ENCODE measurements at regions not wholly inside any gene's neighbourhood (a gene's known extent, or its start where the extent isn't known, plus 50 kb on each side); places are given as distances from the start of the nearest gene placed in this dataset.

DNA sequence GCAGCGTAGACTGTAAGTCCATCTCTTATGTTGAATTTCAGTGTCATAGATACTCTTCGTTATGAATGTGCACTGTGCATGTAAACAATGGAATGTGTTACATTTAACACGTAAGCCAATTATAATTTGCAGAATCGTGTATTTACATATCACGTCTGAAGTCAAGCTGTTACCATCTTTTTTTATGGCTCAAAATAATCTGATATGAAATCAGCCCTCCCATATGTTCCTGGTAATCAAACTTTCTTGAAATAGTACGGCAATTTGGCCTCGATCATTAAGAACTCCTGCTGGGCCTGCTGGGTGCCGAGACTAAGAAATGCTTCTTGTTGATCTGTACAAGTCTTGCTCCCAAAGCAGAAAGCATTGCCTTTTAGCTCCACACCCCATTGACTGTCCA is 89.6 kb upstream of the DOK5 start:
- TF ChIP-seq, protein P1, sequence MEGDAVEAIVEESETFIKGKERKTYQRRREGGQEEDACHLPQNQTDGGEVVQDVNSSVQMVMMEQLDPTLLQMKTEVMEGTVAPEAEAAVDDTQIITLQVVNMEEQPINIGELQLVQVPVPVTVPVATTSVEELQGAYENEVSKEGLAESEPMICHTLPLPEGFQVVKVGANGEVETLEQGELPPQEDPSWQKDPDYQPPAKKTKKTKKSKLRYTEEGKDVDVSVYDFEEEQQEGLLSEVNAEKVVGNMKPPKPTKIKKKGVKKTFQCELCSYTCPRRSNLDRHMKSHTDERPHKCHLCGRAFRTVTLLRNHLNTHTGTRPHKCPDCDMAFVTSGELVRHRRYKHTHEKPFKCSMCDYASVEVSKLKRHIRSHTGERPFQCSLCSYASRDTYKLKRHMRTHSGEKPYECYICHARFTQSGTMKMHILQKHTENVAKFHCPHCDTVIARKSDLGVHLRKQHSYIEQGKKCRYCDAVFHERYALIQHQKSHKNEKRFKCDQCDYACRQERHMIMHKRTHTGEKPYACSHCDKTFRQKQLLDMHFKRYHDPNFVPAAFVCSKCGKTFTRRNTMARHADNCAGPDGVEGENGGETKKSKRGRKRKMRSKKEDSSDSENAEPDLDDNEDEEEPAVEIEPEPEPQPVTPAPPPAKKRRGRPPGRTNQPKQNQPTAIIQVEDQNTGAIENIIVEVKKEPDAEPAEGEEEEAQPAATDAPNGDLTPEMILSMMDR (IDR thresholded peaks at IDR 0.05; ENCODE audit: borderline replicate concordance, extremely low read depth, insufficient read depth) = no peak
- H3K4me3 ChIP-seq (ENCODE audit: low read length in 3 of 3) = no peak overlapping the region
- no peaks in the 10 kb centered on the region for H3K36me3 ChIP-seq (ENCODE audit: control insufficient read depth in 2 of 3, insufficient read depth in 3 of 3, low read length in 3 of 3)
- no peaks in the 10 kb centered on the region for H3K9me3 ChIP-seq (ENCODE audit: control insufficient read depth in 2 of 3, insufficient read depth in 1 of 3, low read length in 3 of 3)
- H3K9ac ChIP-seq (ENCODE audit: low read length in 3 of 3) = no peak overlapping the region
- intact Hi-C loops (cut with DNase I) = no loop called here
- H3K27ac ChIP-seq (ENCODE audit: low read depth in 2 of 2, low read length in 2 of 2) = no peak overlapping the region
- no peaks in the 10 kb centered on the region for H3K4me1 ChIP-seq (ENCODE audit: control insufficient read depth in 2 of 3, insufficient read depth in 2 of 3, low read depth in 1 of 3, low read length in 3 of 3)
- H3K27me3 ChIP-seq (ENCODE audit: control insufficient read depth, insufficient read depth, low read length) = no peaks in the 10 kb centered on the region
- FAIRE-seq (no peak), DNase-seq (no peak)

DNA sequence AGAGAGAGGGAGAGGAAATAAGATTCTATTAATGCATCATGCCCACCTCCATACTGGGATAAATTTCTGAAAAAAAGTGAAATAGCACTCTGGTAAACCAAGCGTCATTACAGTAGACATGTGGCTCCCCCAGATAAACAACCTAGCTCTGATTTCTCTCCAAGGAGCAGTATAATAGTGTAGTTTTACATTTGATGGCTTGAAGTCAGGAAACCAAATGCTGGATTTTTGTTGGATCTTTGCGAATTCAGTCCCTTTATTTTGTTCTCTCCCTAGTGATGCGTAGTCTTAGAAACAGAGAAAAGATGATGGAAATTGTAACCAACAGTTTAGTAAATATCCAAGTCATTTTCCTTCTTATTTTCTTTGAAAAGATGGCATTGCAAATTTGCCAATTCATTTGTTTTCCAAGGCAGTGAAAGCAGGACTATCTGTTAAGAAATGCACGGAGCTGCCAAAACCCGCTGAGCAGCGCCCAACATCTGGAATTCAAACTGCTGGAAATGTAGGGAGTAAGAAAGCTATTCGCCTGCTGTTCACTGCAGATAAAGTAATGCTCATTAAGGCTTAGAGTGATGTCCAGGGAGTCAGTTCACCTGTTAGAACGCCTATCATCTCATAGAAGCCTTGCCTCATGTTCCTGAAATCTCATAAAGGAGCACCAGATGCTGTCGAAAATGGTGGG is 85.7 kb upstream of the DOK5 start:
- Histone ChIP-seq H3K9me3 (ENCODE audit: control insufficient read depth in 2 of 3, insufficient read depth in 1 of 3, low read length in 3 of 3) (no peaks in the 10 kb centered on the region), H3K27ac (ENCODE audit: low read depth in 2 of 2, low read length in 2 of 2) (no peak overlapping the region), H3K36me3 (ENCODE audit: control insufficient read depth in 2 of 3, insufficient read depth in 3 of 3, low read length in 3 of 3) (no peaks in the 10 kb centered on the region), H3K4me1 (ENCODE audit: control insufficient read depth in 2 of 3, insufficient read depth in 2 of 3, low read depth in 1 of 3, low read length in 3 of 3) (no peaks in the 10 kb centered on the region), H3K4me3 (ENCODE audit: low read length in 3 of 3) (no peak overlapping the region), H3K9ac (ENCODE audit: low read length in 3 of 3) (no peak overlapping the region), H3K27me3 (ENCODE audit: control insufficient read depth, insufficient read depth, low read length) (no peaks in the 10 kb centered on the region)
- TF ChIP-seq, protein P1 (IDR thresholded peaks at IDR 0.05; ENCODE audit: borderline replicate concordance, extremely low read depth, insufficient read depth) = no peak
- intact Hi-C loops (cut with DNase I) = no loop called here
- FAIRE-seq = no peak
- peak in 1 of 5 donors; percentile 21 for DNase-seq

DNA sequence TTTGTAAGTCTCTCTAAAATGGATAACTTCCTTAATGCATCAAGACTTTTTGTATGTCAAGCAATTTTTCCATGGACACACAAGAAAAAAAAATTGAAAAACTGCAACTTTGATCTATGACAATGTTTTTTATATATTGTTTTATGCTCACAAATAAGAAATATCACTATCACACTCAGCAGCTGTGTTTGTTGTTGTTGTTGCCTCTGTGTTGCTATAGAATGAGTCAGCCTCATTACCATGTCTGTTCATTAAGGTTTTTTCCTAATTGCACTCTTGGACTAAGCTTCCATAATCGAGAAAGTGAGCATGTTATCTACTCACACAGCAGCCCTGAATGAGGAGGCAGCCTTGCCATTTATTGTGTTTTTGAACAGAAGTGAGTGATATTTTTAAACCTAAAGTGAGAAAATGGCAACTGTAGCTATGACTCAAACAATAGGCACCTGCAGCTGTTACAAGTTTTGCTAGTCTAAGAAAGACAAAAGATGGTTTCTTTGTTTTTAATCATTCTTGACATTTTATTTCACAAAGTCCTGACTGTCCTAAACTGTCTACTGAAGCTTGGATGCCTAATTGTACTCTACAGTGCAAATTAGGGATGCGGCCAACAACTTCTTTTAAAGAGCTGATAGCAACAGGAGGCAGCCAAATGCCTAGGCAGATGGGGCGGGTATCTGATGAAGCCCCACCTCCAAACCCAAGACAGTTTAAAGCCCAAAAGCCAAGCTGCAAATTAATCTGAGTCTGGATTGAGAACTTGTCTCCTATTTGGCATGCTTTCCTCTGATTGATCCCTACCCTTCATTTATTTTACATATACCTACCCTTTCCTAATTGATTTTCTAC is 77.9 kb upstream of the DOK5 start:
- intact Hi-C loops (cut with DNase I) = no loop called here
- TF ChIP-seq, protein P1 (IDR thresholded peaks at IDR 0.05; ENCODE audit: borderline replicate concordance, extremely low read depth, insufficient read depth) = no peak
- no peak for FAIRE-seq

More for the DNA sequence above, 77.9 kb upstream of the DOK5 start:
- DNase-seq = no peak
- Histone ChIP-seq H3K9ac (ENCODE audit: low read length in 3 of 3) (no peak overlapping the region), H3K4me3 (ENCODE audit: low read length in 3 of 3) (no peak overlapping the region), H3K9me3 (ENCODE audit: control insufficient read depth in 2 of 3, insufficient read depth in 1 of 3, low read length in 3 of 3) (no peaks in the 10 kb centered on the region), H3K4me1 (ENCODE audit: control insufficient read depth in 2 of 3, insufficient read depth in 2 of 3, low read depth in 1 of 3, low read length in 3 of 3) (no peaks in the 10 kb centered on the region), H3K36me3 (ENCODE audit: control insufficient read depth in 2 of 3, insufficient read depth in 3 of 3, low read length in 3 of 3) (no peaks in the 10 kb centered on the region), H3K27ac (ENCODE audit: low read depth in 2 of 2, low read length in 2 of 2) (no peak overlapping the region), H3K27me3 (ENCODE audit: control insufficient read depth, insufficient read depth, low read length) (no peaks in the 10 kb centered on the region)
